ENCODE measurements at regions not wholly inside any gene's neighbourhood (a gene's known extent, or its start where the extent isn't known, plus 50 kb on each side); places are given as distances from the start of the nearest gene placed in this dataset.

DNA sequence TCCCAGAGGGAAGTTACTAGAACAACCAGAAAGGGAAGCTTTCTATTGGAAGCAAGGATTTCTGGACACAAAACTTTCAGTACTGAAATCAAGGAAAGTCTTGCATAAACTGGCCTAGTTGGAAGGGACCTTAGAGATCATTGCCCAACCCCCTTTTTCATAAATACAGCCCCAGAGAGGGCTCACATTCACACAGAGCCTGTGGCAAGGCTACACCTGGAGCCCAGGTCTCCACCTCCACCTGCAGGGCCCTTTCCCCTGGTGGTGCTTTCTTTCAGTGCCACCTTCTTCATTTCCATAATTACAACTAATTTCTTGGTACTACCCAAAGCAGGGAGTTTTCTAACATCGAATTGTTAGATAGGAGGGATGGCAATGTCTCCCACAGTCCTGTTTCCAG lies 85.7 kb downstream of the ADRB2 start:
- no peaks in the 10 kb centered on the region for H3K9me2 ChIP-seq
- H3K4me1 ChIP-seq (ENCODE audit: control insufficient read depth in 1 of 2, insufficient read depth in 2 of 2, low read depth in 1 of 2, low read length in 1 of 2) = peaks cover 0 to 34% of the 10 kb centered on the region in 2 experiments; a peak in 3 of 4 replicates
- no peaks in the 10 kb centered on the region for H3K79me2 ChIP-seq (ENCODE audit: insufficient read depth)
- H3K27me3 ChIP-seq (ENCODE audit: insufficient read depth) = no peaks in the 10 kb centered on the region
- no peak for TF ChIP-seq YY1 (IDR thresholded peaks at IDR 0.05; ENCODE audit: low read depth)
- no peak for TF ChIP-seq NFIC (IDR thresholded peaks at IDR 0.05; ENCODE audit: borderline replicate concordance)
- TF ChIP-seq, protein P1, sequence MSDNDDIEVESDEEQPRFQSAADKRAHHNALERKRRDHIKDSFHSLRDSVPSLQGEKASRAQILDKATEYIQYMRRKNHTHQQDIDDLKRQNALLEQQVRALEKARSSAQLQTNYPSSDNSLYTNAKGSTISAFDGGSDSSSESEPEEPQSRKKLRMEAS (IDR thresholded peaks at IDR 0.05; ENCODE audit: low read depth) = no peak
- TF ChIP-seq FOXM1 (IDR thresholded peaks at IDR 0.05; ENCODE audit: low read depth) = no peak
- no peak for TF ChIP-seq MXI1 (IDR thresholded peaks at IDR 0.05; ENCODE audit: low read depth, low read length)
- TF ChIP-seq CHD2 (IDR thresholded peaks at IDR 0.05; ENCODE audit: low read length, partially characterized antibody) = no peak
- TF ChIP-seq TAF1 (IDR thresholded peaks at IDR 0.05; ENCODE audit: borderline replicate concordance, low read depth, low read length) = no peak
- TF ChIP-seq, protein P2, sequence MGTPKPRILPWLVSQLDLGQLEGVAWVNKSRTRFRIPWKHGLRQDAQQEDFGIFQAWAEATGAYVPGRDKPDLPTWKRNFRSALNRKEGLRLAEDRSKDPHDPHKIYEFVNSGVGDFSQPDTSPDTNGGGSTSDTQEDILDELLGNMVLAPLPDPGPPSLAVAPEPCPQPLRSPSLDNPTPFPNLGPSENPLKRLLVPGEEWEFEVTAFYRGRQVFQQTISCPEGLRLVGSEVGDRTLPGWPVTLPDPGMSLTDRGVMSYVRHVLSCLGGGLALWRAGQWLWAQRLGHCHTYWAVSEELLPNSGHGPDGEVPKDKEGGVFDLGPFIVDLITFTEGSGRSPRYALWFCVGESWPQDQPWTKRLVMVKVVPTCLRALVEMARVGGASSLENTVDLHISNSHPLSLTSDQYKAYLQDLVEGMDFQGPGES (IDR thresholded peaks at IDR 0.05; ENCODE audit: low read depth, low read length) = no peak
- TF ChIP-seq, protein P3, sequence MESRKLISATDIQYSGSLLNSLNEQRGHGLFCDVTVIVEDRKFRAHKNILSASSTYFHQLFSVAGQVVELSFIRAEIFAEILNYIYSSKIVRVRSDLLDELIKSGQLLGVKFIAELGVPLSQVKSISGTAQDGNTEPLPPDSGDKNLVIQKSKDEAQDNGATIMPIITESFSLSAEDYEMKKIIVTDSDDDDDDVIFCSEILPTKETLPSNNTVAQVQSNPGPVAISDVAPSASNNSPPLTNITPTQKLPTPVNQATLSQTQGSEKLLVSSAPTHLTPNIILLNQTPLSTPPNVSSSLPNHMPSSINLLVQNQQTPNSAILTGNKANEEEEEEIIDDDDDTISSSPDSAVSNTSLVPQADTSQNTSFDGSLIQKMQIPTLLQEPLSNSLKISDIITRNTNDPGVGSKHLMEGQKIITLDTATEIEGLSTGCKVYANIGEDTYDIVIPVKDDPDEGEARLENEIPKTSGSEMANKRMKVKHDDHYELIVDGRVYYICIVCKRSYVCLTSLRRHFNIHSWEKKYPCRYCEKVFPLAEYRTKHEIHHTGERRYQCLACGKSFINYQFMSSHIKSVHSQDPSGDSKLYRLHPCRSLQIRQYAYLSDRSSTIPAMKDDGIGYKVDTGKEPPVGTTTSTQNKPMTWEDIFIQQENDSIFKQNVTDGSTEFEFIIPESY (IDR thresholded peaks at IDR 0.05; ENCODE audit: borderline replicate concordance, low read depth) = no peak
- TF ChIP-seq RXRA (IDR thresholded peaks at IDR 0.05; ENCODE audit: borderline replicate concordance, low read depth) = no peak
- TF ChIP-seq FOSL2 (IDR thresholded peaks at IDR 0.05; ENCODE audit: borderline replicate concordance, low read depth) = no peak
- TF ChIP-seq ELF1 (IDR thresholded peaks at IDR 0.05) = no peak
- TF ChIP-seq, protein P4, sequence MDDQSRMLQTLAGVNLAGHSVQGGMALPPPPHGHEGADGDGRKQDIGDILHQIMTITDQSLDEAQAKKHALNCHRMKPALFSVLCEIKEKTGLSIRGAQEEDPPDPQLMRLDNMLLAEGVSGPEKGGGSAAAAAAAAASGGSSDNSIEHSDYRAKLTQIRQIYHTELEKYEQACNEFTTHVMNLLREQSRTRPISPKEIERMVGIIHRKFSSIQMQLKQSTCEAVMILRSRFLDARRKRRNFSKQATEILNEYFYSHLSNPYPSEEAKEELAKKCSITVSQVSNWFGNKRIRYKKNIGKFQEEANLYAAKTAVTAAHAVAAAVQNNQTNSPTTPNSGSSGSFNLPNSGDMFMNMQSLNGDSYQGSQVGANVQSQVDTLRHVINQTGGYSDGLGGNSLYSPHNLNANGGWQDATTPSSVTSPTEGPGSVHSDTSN (IDR thresholded peaks at IDR 0.05) = no peak
- TF ChIP-seq, protein P5, sequence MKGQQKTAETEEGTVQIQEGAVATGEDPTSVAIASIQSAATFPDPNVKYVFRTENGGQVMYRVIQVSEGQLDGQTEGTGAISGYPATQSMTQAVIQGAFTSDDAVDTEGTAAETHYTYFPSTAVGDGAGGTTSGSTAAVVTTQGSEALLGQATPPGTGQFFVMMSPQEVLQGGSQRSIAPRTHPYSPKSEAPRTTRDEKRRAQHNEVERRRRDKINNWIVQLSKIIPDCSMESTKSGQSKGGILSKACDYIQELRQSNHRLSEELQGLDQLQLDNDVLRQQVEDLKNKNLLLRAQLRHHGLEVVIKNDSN (IDR thresholded peaks at IDR 0.05; ENCODE audit: borderline replicate concordance, low read depth) = no peak
- TF ChIP-seq, protein P6, sequence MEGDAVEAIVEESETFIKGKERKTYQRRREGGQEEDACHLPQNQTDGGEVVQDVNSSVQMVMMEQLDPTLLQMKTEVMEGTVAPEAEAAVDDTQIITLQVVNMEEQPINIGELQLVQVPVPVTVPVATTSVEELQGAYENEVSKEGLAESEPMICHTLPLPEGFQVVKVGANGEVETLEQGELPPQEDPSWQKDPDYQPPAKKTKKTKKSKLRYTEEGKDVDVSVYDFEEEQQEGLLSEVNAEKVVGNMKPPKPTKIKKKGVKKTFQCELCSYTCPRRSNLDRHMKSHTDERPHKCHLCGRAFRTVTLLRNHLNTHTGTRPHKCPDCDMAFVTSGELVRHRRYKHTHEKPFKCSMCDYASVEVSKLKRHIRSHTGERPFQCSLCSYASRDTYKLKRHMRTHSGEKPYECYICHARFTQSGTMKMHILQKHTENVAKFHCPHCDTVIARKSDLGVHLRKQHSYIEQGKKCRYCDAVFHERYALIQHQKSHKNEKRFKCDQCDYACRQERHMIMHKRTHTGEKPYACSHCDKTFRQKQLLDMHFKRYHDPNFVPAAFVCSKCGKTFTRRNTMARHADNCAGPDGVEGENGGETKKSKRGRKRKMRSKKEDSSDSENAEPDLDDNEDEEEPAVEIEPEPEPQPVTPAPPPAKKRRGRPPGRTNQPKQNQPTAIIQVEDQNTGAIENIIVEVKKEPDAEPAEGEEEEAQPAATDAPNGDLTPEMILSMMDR (IDR thresholded peaks at IDR 0.05) = no peak
- peak overlapping the region; percentile 70; the same call in 1 of the 2 replicates for H3K4me2 ChIP-seq
- no peaks in the 10 kb centered on the region for H3K9me3 ChIP-seq
- peaks cover 36% of the 10 kb centered on the region for H3F3A ChIP-seq (replicated peaks; ENCODE audit: insufficient read depth)
- H3K36me3 ChIP-seq (replicated peaks in 1 of 2; ENCODE audit: control insufficient read depth in 1 of 2, insufficient read depth in 2 of 2, low read length in 1 of 2) = no peaks in the 10 kb centered on the region
- peak overlapping the region; percentile 77 for H3K9ac ChIP-seq
- ChIA-PET POLR2A (no interaction called here), CTCF (interaction anchor here (0.9 to 2.0 kb wide), 6 partner anchors 13 to 202 kb away, joined by 4 to 9 read pairs (median 5); no protein-coding TSS in a partner anchor)
- H2AFZ ChIP-seq (ENCODE audit: low read depth) = peak overlapping the region; percentile 70; the same call in 1 of the 2 replicates
- no peak overlapping the region for H3K4me3 ChIP-seq (ENCODE audit: low read depth in 2 of 2, low read length in 1 of 2)
- 92% methylated on average over 1 of the region's 1 CpG for WGBS (ENCODE audit: low lambda C conversion rate)
- DNase-seq = no peak
- H4K20me1 ChIP-seq (ENCODE audit: insufficient read depth) = no peaks in the 10 kb centered on the region
- H3K27ac ChIP-seq (ENCODE audit: low read depth in 2 of 2, low read length in 1 of 2) = peak overlapping the region in 1 of 2 experiments; percentile 96; a peak in 2 of 4 replicates
